ENCODE measurements at regions not wholly inside any gene's neighbourhood (a gene's known extent, or its start where the extent isn't known, plus 50 kb on each side); places are given as distances from the start of the nearest gene placed in this dataset.

DNA sequence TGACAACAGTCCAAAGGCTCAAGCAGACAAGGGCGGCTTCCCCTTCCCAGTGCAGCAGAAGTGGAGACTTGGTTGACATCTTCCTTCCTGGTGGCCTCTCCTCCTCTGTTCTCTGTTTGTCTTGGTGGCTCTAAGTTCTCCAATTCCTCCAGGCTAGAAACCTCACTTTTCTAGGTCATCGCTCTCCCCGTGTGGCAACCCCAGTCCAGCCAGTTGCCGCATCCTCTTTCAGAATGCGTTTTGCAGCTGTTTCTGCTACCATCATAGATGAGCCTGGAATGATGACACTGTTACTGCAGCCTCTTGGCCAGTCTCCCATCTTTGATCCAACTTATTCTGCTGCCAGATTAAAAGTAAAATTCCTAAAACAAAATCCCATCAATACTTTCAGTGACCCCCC, 201.5 kb downstream of the TRIM29 start:
- peak; percentile 2 to 13 for DNase-seq

DNA sequence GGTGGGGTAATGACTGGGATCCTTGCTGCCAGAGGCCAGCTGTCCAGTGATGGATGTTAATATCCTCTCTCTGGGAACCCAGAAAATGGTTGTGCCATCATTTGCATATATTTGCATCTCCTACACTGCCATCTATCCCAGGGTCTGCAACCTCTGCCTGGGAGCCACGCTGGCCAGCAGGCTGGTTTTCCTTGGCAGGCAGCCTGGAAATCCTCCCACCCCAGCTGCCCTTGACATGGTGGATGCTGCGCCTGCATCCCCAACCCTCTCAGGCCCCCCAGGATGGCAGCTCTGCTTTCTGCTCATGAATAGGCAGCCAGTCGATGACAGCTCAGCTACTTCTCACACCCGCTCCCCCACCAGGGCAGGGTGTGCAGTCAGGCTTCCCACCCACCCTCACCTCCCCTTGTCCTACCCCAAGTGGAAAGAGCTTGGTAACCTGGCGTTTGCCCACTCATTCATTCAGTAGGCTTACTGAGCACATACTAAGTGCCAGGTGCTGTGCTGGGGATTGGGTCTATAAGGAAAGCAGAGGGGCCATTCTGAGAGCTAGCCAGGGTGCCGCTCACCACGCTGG, 202.5 kb downstream of the TRIM29 start:
- DNase-seq, result no peak

DNA sequence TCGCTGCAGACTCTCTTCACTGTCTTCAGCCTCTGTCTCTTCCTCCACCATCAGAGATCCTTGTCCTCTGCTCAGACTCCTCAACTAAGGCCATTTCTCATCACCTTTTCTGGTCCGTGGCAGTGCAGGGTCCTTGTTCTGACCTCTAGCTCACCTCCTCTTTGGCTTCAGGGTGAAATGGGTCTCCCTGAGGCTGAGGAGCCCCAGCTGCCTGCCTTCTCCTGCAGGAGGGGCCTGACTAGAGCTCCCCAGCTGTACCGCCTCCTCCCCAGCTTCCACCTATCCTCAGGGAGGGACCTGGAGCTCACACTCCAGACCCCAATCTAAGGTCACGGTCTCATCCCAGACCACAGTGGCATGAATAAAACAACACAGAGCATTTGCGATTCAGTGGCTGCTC, 203.0 kb downstream of the TRIM29 start:
- no peak for DNase-seq

DNA sequence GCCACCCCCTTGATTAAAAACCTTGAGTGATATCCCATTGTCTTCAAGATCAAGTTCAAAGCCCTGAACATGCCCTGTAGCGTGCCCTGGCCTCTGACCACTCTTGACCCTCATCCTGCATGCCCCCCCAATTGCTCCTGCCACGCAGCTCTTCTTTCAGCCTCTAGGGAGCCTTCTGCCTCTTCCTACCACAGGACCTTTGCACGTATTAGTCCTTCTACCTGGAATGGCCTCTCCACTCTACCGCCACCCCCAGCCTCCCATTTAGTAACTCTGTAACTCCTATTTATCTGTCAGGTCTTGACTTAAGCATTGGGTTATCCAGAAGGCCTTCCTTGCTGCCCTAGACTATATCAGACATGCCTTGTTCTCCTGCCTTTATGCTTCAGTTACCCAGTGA, 203.6 kb downstream of the TRIM29 start:
- no peak for DNase-seq

DNA sequence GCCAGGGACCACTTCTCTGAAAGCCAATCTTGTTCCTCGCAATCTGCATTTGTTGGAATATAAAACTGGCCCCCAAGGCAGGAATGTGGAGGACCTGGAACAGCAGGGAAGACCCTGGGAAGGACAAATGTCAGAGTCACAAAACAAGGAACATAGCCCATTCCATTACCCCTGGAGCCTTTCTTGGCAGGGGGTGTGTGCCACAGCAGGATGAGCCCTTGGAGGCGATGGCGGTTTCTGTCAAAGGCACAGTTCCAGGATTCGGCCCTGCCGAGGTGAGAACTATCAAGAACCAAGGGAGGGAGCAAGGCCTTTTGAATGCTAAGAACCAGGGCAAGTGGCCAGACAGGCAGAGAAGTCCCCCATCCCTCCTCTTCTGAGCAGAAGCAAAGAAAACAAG, 204.3 kb downstream of the TRIM29 start:
- no peak for DNase-seq

DNA sequence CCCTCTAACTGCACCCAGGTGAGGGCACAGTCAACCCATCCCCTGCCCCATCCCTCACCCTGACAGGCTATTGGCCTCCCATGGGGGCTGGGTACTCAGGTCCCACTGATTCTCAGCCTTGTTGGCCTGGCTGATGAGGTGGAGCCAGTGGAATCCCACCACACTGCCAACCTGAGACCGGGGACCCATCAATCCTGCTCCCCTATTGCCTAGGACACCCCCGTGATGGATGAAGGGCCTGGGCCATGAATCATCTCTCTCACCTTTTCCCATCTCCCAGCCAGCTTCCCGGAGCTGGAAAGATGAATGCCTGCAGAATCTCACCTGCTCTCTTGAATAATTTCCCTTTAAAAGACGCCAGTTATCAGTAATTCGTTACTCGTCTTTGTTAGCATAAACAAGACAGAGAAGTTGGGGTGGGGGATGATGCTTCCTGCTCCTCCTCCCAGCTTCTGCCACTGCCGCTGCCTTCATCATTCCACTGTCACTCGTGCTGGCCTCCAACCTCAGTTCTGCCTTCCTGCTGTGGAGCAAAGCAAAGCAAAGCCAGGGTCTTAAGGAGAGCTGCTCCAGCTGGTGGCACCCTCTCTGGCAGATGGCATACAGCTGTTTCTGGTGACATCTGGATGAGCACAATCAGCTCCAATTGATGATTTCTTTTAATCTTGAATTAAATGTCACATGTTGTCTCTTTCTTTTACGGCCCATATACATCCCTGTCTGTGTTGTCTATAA, 204.0 kb upstream of the NECTIN1 start:
- no peak for DNase-seq

DNA sequence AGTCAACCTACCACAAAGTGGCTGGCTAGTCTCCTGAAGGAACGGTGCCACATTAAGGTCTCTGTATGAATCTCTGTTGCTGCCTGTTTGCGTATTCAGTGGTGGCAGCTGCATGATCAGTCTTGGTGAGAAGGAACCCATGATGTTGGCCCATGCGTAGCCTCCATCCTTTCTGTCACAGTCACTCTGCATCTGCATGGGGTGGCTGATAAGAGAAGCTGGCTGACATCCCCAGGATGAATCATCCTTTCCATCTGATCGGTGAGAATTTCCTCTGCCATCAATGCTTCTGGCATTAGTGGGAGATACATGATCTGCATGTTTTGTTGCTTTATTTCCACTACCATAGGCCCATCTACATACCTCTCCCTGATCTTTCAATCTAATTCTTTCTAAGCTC, 199.0 kb upstream of the NECTIN1 start:
- no peak for DNase-seq

DNA sequence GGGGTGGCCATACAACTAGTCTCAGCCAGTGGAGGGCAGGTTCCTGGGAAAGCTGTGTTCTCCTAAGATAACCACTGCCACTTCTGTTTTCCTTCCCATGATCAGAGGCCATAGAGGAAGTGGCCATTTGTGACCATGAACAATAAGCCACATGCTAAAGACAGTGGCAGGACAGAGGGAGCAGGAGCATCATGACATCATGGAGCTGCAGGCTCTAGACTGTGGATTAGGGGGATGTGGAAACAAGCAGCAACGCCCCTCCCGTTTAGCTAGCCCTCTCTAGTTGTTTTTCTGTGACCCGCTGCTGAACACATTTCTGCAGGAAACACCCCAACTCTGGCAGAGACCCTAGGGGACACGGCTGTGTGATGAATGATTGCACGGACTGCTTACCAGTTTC, 195.0 kb upstream of the NECTIN1 start:
- no peak for DNase-seq

DNA sequence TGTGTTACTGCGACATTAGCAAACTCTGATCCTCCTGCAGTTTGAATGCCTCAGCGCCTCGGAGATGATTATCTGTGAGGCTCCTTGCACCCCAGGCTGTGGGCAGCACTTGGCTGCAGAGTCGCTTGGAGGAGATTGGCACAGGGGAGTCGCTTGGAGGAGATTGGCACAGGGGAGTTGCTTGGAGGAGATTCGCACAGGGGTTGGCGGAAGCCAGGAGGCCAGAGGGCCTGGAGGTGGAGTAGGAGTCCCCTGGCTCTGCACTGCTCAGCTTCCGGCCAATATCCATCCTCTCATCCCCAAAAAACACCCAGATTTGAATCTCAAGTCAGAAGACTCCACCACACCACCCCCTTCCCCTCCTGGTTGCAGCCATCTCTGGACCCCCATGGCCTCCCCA, 192.6 kb upstream of the NECTIN1 start:
- DNase-seq, result no peak

DNA sequence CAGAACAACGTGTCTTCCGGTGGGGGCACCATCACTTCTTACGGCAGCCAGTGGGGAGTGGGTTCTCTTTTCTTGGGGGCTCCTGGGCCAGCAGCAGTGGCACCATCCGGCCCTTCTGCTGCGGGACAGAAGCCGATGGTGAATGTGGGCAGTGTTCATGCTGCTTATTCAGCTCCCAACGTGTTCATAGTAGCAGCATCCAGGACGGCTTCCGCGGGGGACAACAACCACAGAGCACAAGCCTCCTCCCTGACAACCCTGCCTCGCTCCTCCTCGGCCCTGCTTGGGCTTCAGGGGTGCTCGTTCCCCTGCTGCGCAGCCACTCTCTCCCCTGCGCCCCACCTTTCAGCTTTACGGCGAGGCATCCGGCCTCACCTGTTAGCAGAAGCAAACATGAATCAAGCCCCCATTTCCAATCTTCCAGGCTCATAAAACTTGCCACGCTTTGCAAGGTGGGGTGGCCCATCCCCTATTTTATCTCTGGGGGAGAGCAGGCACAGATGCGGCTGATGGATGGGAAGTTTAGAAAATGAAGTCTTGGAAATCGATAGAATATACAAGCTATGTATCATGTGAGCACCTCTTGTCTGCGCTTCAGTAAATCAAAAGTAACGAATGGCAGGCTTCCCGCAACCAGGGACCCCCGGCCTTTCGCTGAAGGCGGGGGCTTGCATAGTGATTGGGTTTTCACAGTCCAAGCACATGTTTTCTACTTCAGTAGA, 191.8 kb upstream of the NECTIN1 start:
- DNase-seq, result no peak

DNA sequence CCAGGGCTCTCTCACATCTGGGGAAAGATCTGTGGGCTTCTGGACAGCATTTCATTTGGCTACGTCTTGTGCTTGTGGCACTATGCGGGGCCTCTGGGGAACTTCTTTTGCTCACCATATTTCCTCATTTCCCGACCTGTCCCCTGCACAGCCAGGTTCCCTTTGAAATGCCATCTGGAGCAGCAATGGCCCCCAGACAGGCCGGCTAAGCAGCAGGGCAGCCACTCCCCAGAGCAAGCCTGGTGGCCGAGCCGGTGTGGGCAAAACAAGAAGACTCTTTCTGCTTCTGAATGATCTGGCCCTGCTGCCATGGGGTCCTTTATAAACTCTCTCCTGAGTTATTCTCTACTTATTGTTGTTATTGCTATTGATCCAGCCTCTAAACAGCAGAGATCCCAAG, 190.7 kb upstream of the NECTIN1 start:
- no peak for DNase-seq

DNA sequence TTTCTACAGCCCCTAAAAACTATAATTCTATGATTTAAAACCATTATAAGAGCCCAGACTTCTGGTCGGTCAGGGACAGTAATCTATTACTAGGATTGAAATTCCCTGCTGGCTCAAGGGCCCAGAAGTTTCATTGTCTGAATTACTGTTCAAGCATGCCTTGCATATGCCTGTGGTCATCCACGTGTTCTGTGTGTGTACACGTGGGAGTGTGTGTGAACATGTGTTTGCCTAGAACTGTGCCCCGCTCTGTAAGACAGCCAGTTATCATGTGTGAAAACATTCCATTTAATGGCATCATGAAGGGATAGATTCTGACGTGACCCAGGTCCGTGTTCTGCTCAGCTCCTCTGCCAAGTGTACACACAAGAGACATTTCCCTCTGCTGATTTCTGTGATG, 189.3 kb upstream of the NECTIN1 start:
- no peak for DNase-seq

DNA sequence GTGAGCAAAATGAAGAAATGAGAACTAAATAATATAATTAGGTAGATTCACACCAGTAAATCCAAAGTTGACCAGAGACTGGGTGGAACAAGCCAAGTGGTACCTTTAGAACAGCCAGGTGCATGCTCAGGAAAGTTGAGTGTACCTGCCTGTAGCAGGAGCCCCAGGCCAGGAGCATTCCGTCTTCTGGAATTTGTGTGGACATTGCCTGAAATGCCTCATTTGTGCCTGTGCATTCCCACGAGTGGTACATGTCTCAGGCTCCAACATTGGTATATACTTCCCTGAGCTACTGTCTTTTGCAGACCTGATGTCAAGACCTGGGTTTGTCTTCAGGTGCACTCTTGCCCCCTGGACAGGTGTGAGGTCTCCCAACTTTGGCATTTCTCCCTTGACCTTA, 187.6 kb upstream of the NECTIN1 start:
- no peak for DNase-seq

DNA sequence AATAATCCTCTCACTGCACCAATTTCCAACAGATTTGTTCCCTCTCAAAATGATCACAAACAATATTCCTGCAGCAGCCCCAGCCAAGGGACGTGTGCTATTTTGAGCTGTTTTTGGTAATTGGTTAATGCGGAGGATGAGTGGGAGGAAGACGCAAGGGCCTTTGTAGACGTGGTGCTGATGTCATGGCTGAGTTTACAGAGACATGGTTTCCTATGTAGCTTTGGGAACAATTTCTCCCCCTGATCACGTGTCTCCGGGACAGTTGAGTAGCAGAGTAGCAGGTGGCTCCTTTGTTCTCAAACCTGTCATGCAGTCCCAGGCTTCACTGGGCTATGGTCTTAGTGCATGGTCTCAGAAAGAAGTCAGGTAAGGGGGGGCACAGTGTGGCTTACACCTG, 183.2 kb upstream of the NECTIN1 start:
- no peak for DNase-seq

DNA sequence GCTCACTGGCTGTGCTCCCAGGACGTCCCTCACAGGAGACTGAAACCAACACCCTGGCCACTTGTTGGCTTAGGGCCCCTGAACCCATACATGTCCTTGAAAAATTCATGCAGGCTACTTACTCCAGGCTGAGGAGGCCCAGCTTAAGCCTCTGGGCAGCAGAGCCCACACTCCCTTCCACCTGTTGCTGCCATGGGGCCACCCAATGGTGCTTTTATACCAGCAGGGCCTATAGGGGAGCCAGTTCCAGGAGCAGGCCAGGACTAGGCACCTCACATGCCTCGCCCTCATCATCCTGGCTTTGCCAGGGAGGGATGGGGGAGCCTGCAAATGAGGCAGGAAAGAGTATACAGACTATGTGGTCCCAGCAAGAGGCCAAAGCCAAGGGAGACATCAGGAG, 181.7 kb upstream of the NECTIN1 start:
- DNase-seq, result no peak

DNA sequence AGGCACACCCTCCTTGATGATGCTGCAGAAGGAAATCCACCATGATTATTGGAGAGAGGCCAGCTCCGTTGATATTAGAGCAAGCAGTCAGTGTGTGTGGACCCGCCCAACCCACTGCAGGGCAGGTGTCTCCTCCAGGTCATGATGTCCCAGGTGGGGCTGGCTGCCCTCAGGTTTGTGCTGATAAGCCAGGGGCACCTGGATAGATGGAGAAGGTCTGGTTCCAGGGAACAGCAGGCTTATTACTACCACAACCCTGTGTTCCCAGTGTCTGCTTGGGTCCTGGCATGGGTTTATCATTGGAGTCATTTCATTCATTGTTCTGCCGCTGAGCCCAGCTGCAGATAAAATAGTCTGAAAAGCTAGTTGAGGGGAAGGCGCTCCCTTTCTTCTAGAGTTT, 181.1 kb upstream of the NECTIN1 start:
- DNase-seq, result no peak

DNA sequence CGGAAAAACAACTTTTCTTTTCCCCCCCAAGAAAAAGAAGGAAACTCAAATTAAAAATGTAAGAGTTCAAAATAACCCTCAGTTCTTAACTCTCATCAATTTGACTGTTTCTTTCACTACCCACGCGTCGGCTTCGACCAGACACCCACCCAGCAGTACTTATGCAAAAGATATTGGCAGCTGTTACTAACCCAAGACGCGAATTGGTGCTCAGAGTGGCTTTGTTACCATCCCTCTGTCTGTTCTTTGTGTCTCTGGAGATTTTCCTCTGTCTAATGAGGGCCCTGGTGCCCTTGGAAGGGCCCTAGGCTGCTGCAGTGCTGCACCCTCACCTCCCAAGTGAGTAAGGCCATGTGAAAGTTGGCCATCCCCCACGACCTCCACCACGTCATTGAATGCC, 180.5 kb upstream of the NECTIN1 start:
- no peak for DNase-seq

DNA sequence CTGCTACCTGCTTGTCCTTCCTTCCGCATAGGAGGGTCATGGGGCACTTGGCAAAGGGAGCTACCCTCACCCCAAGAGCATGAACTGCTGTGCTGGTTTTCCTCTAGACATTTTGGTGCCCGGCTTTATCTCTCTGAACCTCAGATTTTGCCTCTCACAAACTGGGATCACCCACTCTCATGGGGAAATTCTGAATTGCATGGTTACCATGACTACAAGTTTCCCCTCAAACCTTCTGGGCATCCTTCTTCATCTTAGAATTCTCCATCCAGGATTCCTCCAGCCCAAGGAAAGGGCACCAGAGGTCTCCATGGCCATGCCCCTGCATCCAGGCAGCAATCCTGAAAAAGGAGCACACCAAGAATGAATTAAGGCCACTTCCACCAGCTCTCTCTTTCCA, 180.1 kb upstream of the NECTIN1 start:
- DNase-seq, result no peak

DNA sequence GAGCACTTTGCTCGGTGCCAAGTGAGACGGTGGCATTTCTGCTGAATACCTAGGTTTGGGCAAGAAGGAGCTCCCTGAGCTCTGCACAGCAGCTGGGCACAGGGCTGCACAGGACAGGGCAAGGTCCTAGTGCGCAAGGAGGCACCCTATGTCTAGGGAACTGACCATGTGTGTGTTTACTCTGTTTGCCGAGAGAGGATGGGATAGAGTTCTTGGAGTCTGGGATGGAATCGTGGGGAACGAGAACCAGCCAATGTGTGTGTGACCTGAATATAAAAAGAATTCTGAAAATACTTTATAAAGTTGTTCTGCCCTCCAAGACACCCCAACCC, 179.5 kb upstream of the NECTIN1 start:
- no peak for DNase-seq

DNA sequence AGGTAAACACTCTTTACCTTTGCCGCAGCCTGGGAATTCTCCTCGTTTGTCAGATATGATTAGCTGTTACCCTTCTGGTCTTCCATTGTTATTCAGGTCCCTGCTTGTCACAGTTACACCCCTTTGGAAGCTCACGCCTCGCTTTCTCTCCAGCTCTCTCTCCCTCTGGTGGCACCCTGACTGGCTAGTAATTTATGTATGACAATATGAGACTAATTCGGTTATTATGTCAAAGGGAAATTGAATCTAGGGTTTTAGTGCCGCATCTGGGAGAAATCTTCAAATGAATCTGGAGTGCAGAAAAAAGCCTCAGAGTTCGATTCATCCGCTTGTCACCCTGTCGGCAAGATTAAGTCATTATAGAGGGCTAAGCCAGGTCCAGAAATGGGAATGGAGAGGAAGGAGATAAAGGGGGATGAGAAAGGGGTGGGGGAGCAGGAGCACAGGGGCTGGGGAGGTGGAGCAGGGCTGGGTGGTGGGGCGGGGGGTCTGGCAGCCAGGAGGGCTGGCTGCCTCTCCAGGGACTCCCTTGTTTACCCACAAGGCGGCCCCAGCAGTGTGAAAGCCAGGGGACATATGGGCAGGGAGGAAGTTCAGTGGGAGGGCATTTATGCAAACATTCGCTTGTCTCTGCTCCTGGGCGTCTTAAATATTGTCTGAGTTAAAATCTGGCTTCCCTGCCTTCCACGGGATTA, 179.0 kb upstream of the NECTIN1 start:
- no peak for DNase-seq

DNA sequence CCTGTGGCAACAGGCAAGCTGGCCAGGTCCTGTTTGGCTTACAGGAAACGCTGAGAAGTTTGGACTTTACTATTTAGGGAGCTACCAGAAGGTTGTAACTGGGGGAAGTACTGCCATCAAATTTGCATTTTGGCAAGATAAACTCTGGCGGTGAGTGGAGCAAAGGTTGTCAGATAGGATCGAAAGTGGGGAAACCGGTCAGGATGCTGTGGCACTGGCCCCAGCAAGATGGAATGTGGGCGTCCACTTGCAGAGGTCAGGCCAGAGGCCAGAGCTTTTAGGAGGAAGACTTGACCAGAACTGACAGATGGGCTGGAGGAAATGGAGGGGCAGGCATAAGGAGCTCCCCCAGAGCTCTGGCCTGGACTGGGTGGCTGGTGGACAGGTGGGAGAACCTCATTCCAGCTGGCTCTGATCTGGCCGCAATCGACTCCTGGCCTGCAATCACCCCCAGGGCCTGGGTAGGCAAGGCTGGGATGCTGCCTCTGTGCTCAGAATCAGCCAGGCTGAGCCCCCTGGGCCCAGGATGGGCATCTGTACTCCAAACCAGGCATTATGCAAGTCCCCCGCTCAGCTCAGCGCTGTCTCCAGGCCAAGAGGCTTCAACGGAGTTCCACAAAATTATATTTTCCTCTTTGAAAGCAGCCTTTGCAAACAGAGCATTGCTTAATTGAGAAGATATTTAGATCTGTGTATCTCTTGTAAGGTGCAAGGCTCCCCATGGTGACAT, 178.3 kb upstream of the NECTIN1 start:
- no peak for DNase-seq

DNA sequence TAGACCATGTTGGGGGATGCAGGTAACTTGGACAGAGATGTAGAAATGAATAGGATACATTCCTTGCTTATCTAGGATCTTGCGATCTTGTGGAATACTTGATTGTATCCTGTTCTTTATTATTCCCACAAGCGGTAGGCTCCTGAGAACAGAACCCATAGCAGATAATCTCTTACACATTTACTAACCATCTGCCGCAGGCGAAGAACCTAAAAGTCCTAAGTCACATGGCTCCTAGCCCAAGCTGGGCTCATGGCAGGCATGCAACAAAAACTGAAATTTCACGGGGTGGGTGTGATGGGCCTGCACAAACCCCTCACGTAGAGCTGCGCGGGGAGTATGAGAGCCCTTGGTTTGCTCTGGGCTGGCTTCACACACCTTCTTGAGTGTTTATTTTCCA, 177.4 kb upstream of the NECTIN1 start:
- no peak for DNase-seq

DNA sequence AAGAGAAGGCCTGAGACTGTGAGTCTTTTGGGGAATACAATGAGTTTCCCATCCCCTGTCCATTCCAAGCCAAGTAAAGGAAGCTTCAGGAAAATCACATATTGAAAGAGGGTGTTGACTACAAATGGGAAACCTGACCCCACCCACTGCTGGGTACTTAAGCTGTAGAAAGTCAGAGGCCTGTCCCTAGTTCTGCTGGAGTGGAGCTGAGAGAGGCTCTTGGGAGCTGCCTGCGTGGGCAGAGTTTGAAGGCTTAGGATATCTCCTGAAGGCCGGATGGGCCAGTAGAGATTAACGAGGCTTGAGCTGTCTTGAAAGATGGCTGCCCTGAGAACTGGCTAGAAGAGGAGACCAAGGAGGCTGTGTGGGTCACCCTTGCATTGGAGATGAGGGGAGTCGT, 176.2 kb upstream of the NECTIN1 start:
- no peak for DNase-seq
